Right lobe of liver (tissue), 6 donors: ENCODE measurements at regions not wholly inside any gene's neighbourhood (a gene's known extent, or its start where the extent isn't known, plus 50 kb on each side); places are given as distances from the start of the nearest gene placed in this dataset.

Experiments
- ATAC-seq, 4 donors: fragments of 200-7000 bp; cut with Tn5 transposase; one replicate each; pipeline ENCODE4 v1.9.1; 2020; ENCODE audit warnings: mild to moderate bottlenecking in 4 of 4, moderate library complexity in 4 of 4
- DNase-seq, 3 donors: peaks; one replicate each; pipeline ENCODE4 v3.0.0-alpha.2; 2020
- H3K27ac ChIP-seq, 3 donors: fragments of 200-600 bp; one replicate each; pipeline ENCODE4 v1.8.0; 2022
- H3K27me3 ChIP-seq, 2 donors: fragments of 200-600 bp; one replicate each; pipeline ENCODE4 v1.8.0; 2022
- H3K36me3 ChIP-seq, 4 donors: fragments of 200-600 bp; sonication (generic) in 1 of 4; one replicate each; pipeline versions ENCODE4 v1.5.1 to v1.8.0; 2017 to 2022; ENCODE audit warnings: control low read depth in 1 of 4
- H3K4me1 ChIP-seq, 4 donors: fragments of 200-600 bp; sonication (generic) in 1 of 4; one replicate each; pipeline versions ENCODE4 v1.5.1 to v1.8.0; 2017 to 2022; ENCODE audit warnings: control low read depth in 1 of 4
- H3K4me3 ChIP-seq, 3 donors: fragments of 200-600 bp; one replicate each; pipeline ENCODE4 v1.8.0; 2022
- H3K9me3 ChIP-seq, 4 donors: fragments of 200-600 bp; sonication (generic) in 1 of 4; one replicate each; pipeline versions ENCODE4 v1.5.1 to v1.8.0; 2017 to 2022; ENCODE audit warnings: control low read depth in 1 of 4
- POLR2A ChIP-seq: fragments of 450-650 bp; IDR thresholded peaks from one replicate; pipeline ENCODE4 v1.6.1; 2017; ENCODE audit warnings: antibody characterized with exemption, mild to moderate bottlenecking
- WGBS: methylation state at CpG from one replicate; pipeline ENCODE4 v1.1.6; 2018; ENCODE audit warnings: low coverage, low lambda C conversion rate; ENCODE audit not compliant: insufficient coverage; ENCODE audit errors: missing lambda C conversion rate; 5-methylcytosine and 5-hydroxymethylcytosine counted together
- intact Hi-C, 2 donors: fragments of 100-400 bp; cut with DNase I; formaldehyde crosslinking; loops; one replicate each; pipeline versions ENCODE4 v1.11.2 to v1.14.1; 2022
- TF ChIP-seq, protein P1 (sequence below), 4 donors: fragments of 200-600 bp in 3 of 4; fragments of 450-650 bp in 1 of 4; IDR thresholded peaks; one replicate each; pipeline versions ENCODE4 v1.5.1 to v1.8.0; 2016 to 2022; ENCODE audit warnings: antibody characterized with exemption in 4 of 4, mild to moderate bottlenecking in 2 of 4
- donor health status: DM: no; HTN: yes; CAD: no.
- donor health status: DM: no; HTN: no; CAD: no.
- donor health status: DM: no; HTN: no; CAD: no.
- donor health status: DM: no; HTN: yes; CAD: no.
- donor health status: DM: no; HTN: yes; CAD: no.

DNA sequence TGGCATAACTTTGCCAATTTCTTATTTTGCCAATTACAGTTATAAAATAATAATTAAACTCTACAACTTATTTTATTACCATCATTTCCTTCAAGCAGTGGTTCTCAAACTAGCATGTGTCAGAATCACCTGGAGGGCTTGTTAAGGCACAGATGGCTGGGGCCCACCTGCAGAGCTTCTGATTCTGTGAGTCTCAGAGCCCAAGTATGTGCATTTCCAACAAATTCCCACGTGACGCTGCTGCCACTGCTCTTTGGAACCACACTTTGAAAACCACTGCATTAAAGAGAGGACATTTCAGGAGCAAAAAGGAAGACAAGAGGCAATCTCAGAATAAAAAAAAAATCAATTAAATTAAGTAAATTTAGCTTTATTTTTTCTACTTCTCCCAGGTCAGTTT lies 94.0 kb upstream of the HNRNPA3 start:
- Histone ChIP-seq H3K9me3 (no peaks in the 10 kb centered on the region), H3K36me3 (no peaks in the 10 kb centered on the region), H3K27ac (no peak overlapping the region), H3K4me3 (no peak overlapping the region), H3K27me3 (no peaks in the 10 kb centered on the region), H3K4me1 (no peaks in the 10 kb centered on the region)
- intact Hi-C loops = no loop called here
- TF ChIP-seq, protein P1, sequence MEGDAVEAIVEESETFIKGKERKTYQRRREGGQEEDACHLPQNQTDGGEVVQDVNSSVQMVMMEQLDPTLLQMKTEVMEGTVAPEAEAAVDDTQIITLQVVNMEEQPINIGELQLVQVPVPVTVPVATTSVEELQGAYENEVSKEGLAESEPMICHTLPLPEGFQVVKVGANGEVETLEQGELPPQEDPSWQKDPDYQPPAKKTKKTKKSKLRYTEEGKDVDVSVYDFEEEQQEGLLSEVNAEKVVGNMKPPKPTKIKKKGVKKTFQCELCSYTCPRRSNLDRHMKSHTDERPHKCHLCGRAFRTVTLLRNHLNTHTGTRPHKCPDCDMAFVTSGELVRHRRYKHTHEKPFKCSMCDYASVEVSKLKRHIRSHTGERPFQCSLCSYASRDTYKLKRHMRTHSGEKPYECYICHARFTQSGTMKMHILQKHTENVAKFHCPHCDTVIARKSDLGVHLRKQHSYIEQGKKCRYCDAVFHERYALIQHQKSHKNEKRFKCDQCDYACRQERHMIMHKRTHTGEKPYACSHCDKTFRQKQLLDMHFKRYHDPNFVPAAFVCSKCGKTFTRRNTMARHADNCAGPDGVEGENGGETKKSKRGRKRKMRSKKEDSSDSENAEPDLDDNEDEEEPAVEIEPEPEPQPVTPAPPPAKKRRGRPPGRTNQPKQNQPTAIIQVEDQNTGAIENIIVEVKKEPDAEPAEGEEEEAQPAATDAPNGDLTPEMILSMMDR (IDR thresholded peaks at IDR 0.05) = no peak
- TF ChIP-seq POLR2A = no peak
- WGBS = 59% methylated on average over 2 of the region's 2 CpGs
- no peak for DNase-seq
- no peak for ATAC-seq

DNA sequence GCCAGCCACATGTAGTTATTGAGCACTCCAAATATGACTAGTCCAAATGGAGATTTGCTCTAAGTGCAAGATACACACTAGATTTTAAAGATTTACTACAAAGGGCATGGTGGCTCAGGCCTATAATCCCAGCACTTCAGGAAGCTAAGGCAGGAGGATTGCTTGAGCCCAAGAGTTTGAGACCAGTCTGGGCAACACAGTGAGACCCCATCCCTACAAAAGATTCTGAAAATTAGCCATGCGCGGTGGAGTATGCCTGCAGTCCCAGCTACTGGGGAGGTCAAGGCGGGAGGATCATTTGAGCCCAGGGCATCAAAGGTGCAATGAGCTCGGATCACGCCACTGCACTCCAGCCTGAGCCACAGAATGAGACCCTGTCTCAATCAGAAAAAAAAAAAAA lies 93.5 kb upstream of the HNRNPA3 start:
- TF ChIP-seq POLR2A = no peak
- TF ChIP-seq, protein P1 (IDR thresholded peaks at IDR 0.05) = no peak
- 93% methylated on average over 2 of the region's 5 CpGs for WGBS
- DNase-seq (no peak), ATAC-seq (no peak)
- H3K36me3 ChIP-seq = no peaks in the 10 kb centered on the region
- H3K9me3 ChIP-seq = no peaks in the 10 kb centered on the region
- intact Hi-C loops = no loop called here
- no peaks in the 10 kb centered on the region for H3K4me1 ChIP-seq
- H3K27me3 ChIP-seq = no peaks in the 10 kb centered on the region
- H3K4me3 ChIP-seq = no peak overlapping the region
- H3K27ac ChIP-seq = no peak overlapping the region

DNA sequence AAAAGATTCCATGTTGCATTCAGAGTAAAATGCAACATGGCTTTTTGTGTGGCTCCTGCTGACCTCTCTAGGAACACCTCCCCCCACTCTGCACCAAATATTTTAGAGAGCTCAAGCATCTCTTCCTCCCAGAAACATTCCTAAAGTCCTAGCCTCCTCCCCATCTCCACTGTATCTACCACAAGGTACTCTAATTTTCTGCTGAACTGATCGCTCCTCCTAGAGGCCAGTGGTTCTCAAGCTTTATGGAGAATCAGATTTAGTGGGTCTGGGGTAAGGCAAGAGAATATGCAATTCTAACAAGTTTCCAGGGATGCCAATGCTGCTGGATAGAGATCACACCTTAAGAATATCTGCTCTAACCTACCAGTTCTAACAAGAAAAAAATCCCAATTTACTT lies 89.5 kb upstream of the HNRNPA3 start:
- Histone ChIP-seq H3K36me3 (no peaks in the 10 kb centered on the region), H3K27ac (no peak overlapping the region), H3K4me3 (no peak overlapping the region), H3K27me3 (no peaks in the 10 kb centered on the region), H3K9me3 (no peaks in the 10 kb centered on the region), H3K4me1 (no peaks in the 10 kb centered on the region)
- intact Hi-C loops = no loop called here
- 67% methylated on average over 1 of the region's 1 CpG for WGBS
- ATAC-seq = no peak
- no peak for TF ChIP-seq POLR2A
- TF ChIP-seq, protein P1 (IDR thresholded peaks at IDR 0.05) = no peak
- DNase-seq = no peak

DNA sequence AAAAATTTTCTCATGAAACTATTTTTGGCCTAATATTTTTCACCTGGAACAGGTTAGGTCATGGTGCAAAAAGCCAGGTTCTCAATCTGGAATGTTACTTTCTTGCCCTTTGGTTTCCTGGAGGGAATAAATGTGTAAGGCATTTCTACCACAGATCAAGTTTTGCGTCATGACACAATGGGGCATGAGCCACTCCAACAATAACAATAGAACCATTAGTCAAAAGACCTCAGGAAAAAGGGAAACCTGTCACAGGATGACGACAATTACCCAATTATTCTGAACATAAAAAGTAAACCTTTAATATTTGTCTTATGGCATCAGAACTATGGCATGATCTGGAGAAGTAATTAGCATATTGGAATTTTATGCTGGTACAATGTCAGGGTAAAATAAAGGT lies 88.2 kb upstream of the HNRNPA3 start:
- Histone ChIP-seq H3K4me1 (no peaks in the 10 kb centered on the region), H3K36me3 (no peaks in the 10 kb centered on the region), H3K9me3 (no peaks in the 10 kb centered on the region), H3K27ac (no peak overlapping the region), H3K4me3 (no peak overlapping the region), H3K27me3 (no peaks in the 10 kb centered on the region)
- TF ChIP-seq, protein P1 (IDR thresholded peaks at IDR 0.05) = no peak
- TF ChIP-seq POLR2A = no peak
- no peak for ATAC-seq
- 66% methylated on average over 2 of the region's 2 CpGs for WGBS
- intact Hi-C loops = no loop called here
- DNase-seq = no peak

DNA sequence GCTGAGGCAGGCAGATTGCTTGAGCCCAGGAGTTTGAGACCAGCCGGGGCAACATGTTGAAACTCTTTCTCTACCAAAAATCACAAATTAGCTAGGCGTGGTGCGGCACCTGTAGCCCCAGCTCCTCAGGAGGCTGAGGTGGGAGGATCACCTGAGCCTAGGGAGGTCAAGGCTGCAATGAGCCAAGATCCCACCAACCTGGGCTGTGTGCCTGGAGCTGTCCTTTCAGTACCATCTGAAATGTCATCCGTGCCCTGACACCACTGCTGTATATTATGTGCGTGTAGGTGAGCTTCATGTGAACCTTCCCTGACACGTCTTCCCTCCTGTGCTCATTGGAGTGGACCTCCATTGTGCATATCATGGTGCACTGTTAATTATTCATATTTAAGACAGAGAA lies 84.8 kb upstream of the HNRNPA3 start:
- intact Hi-C loops = no loop called here
- Histone ChIP-seq H3K4me3 (no peak overlapping the region), H3K27ac (no peak overlapping the region), H3K4me1 (no peaks in the 10 kb centered on the region), H3K36me3 (no peaks in the 10 kb centered on the region), H3K9me3 (no peaks in the 10 kb centered on the region), H3K27me3 (no peaks in the 10 kb centered on the region)
- TF ChIP-seq, protein P1 (IDR thresholded peaks at IDR 0.05) = no peak
- no peak for TF ChIP-seq POLR2A
- ATAC-seq (no peak), DNase-seq (no peak)
- WGBS = 87% methylated on average over 5 of the region's 6 CpGs
